Upper lobe of left lung (tissue), 6 donors: ENCODE measurements at regions not wholly inside any gene's neighbourhood (a gene's known extent, or its start where the extent isn't known, plus 50 kb on each side); places are given as distances from the start of the nearest gene placed in this dataset.
"Not testable (repeated sequence)": the region's sequence is repeated elsewhere in the genome, so short reads cannot be mapped to it uniquely, and the experiment has no call there.

Source experiments
- ATAC-seq, 2 donors: fragments of 200-7000 bp; cut with Tn5 transposase; one replicate each; pipeline ENCODE4 v1.9.1; 2022; ENCODE audit warnings: mild to moderate bottlenecking in 2 of 2, moderate library complexity in 2 of 2; ENCODE audit not compliant: low FRiP score in 2 of 2
- DNase-seq, 2 donors: peaks; one replicate each; pipeline ENCODE4 v3.0.0-alpha.2; 2019 to 2020
- H3K27ac ChIP-seq, 4 donors: fragments of 200-600 bp; sonication (generic); one replicate each; pipeline ENCODE4 v1.5.1; 2016 to 2019
- H3K27me3 ChIP-seq, 4 donors: fragments of 200-600 bp; sonication (generic); one replicate each; pipeline ENCODE4 v1.5.1; 2017 to 2019
- H3K36me3 ChIP-seq, 4 donors: fragments of 200-600 bp; sonication (generic); one replicate each; pipeline ENCODE4 v1.5.1; 2016 to 2019
- H3K4me1 ChIP-seq, 4 donors: fragments of 200-600 bp; sonication (generic); one replicate each; pipeline ENCODE4 v1.5.1; 2018 to 2019
- H3K4me3 ChIP-seq, 4 donors: fragments of 200-600 bp; sonication (generic); one replicate each; pipeline ENCODE4 v1.5.1; 2017 to 2019; ENCODE audit warnings: mild to moderate bottlenecking in 2 of 4, moderate library complexity in 1 of 4
- H3K9me3 ChIP-seq, 4 donors: fragments of 200-600 bp; sonication (generic); one replicate each; pipeline ENCODE4 v1.5.1; 2018 to 2019
- EP300 ChIP-seq, 4 donors: sonication (generic); formaldehyde crosslinking; IDR thresholded peaks; one replicate each; pipeline ENCODE4 v1.5.1; 2017; ENCODE audit warnings: antibody characterized with exemption in 4 of 4, control low read depth in 2 of 4
- POLR2A ChIP-seq, 4 donors: fragments of 450-650 bp; IDR thresholded peaks; one replicate each; pipeline ENCODE4 v1.5.1; 2016 to 2017; ENCODE audit warnings: antibody characterized with exemption in 4 of 4, mild to moderate bottlenecking in 2 of 4
- POLR2AphosphoS5 ChIP-seq, 2 donors: sonication (generic); formaldehyde crosslinking; IDR thresholded peaks; one replicate each; pipeline ENCODE4 v1.5.1; 2017; ENCODE audit warnings: antibody characterized with exemption in 2 of 2
- WGBS, 2 donors: methylation state at CpG; one replicate each; pipeline ENCODE4 v1.1.5; 2017 to 2018; 5-methylcytosine and 5-hydroxymethylcytosine counted together
- TF ChIP-seq, protein P1 (sequence below), 6 experiments: fragments of 450-650 bp in 4 of 6; fragments of 200-600 bp in 2 of 6; sonication (generic) in 2 of 6; IDR thresholded peaks; one replicate each; pipeline ENCODE4 v1.5.1; 2016 to 2019; ENCODE audit warnings: antibody characterized with exemption in 6 of 6
- donor health status: DM: no; HTN: no; CAD: no; lungs with moderate emphysema.
- donor health status: DM: no; HTN: yes; CAD: no; lungs with severe emphysema.

DNA sequence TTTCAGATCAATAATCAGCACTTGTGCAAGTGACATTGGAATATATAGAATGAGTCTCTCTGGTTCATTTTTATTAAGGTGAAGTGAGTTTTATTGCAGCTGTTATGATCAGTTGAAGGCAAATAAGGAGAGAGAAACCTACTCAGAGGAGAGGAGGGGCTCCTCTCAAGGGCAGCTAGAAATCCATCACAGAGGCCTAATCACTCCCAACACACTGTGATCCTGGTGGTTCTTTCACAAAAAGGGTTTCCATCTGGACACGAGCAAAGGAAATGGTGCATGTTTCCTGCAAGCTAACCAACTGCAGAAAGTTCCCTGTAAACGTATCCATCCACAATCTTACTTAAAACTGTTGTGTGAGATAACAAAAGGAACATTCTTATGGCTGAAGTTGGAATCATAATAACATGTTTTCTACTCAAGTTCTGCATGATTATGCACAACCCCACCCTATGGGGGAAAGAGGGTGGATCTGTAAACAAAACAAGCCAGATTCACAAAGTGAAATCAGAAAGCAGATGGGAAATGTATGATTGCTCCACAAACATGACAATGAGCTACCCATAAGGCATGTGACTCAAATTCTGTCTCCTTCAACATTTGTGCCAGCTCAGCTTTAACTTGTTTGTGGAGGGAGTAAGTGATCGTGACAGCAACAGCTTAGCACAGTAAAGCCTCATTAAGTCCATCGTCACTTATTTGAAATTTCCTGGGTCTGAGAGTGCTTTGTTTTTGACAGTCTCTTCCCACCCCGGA is 141.2 kb upstream of the ST6GALNAC5 start:
- no peak overlapping the region for H3K4me3 ChIP-seq
- H3K9me3 ChIP-seq = no peaks in the 10 kb centered on the region
- H3K27me3 ChIP-seq = no peaks in the 10 kb centered on the region
- H3K27ac ChIP-seq = no peak overlapping the region
- no peaks in the 10 kb centered on the region for H3K4me1 ChIP-seq
- no peak for TF ChIP-seq POLR2AphosphoS5 (IDR thresholded peaks at IDR 0.05)
- TF ChIP-seq POLR2A (IDR thresholded peaks at IDR 0.05) = no peak
- TF ChIP-seq, protein P1, sequence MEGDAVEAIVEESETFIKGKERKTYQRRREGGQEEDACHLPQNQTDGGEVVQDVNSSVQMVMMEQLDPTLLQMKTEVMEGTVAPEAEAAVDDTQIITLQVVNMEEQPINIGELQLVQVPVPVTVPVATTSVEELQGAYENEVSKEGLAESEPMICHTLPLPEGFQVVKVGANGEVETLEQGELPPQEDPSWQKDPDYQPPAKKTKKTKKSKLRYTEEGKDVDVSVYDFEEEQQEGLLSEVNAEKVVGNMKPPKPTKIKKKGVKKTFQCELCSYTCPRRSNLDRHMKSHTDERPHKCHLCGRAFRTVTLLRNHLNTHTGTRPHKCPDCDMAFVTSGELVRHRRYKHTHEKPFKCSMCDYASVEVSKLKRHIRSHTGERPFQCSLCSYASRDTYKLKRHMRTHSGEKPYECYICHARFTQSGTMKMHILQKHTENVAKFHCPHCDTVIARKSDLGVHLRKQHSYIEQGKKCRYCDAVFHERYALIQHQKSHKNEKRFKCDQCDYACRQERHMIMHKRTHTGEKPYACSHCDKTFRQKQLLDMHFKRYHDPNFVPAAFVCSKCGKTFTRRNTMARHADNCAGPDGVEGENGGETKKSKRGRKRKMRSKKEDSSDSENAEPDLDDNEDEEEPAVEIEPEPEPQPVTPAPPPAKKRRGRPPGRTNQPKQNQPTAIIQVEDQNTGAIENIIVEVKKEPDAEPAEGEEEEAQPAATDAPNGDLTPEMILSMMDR (IDR thresholded peaks at IDR 0.05) = no peak
- TF ChIP-seq EP300 (IDR thresholded peaks at IDR 0.05) = no peak
- WGBS, 2 donors = 60 to 65% methylated on average over 5 of the region's 5 CpGs
- ATAC-seq (no peak), DNase-seq (no peak)
- no peaks in the 10 kb centered on the region for H3K36me3 ChIP-seq

DNA sequence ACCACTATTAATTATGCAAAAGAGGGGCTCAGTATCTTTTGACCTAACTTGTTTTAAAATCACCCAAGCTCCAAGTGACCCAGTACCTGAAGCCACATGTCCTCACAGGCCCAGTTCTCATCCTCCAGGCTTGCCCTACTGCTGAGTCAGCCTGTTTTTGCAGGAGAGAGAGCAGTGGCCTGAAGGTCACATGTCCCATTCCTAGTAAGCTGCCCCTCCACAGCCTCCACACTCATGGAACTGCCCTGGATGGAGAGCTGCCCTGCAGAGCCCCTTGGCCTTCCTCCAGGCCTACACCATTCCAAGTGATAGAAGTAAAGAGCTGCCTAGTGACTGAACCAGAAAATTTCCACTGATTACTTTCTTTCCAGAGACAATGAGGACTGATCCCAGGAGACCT is 139.8 kb upstream of the ST6GALNAC5 start:
- DNase-seq (no peak), ATAC-seq (no peak)
- Histone ChIP-seq H3K36me3 (no peaks in the 10 kb centered on the region), H3K4me3 (no peak overlapping the region), H3K9me3 (no peaks in the 10 kb centered on the region), H3K27me3 (no peaks in the 10 kb centered on the region), H3K4me1 (no peaks in the 10 kb centered on the region), H3K27ac (no peak overlapping the region)
- TF ChIP-seq POLR2A (IDR thresholded peaks at IDR 0.05) (no peak), POLR2AphosphoS5 (IDR thresholded peaks at IDR 0.05) (no peak), EP300 (IDR thresholded peaks at IDR 0.05) (no peak)
- TF ChIP-seq, protein P1 (IDR thresholded peaks at IDR 0.05) = no peak

DNA sequence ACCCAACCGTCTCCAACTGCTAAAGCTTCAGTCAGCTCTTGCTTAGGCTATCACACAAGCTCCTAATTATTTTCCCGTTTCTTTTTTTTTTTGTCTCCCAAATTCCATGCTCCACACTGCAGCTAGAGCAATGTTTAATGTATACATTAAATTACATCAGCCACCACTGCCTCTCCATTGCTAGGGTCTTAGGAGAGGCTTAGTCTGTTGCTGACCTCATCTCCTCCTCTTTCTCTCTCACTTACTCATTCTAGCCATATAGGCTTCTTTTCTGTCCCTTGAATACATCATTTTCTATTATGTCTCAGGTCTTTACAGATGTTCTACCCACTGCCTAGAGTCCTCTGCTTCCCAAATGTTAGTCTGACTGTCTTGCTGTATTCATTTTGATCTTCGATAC is 138.1 kb upstream of the ST6GALNAC5 start:
- Histone ChIP-seq H3K27ac (no peak overlapping the region), H3K9me3 (no peaks in the 10 kb centered on the region), H3K27me3 (no peaks in the 10 kb centered on the region), H3K4me1 (no peaks in the 10 kb centered on the region), H3K36me3 (no peaks in the 10 kb centered on the region), H3K4me3 (no peak overlapping the region)
- no peak for DNase-seq
- TF ChIP-seq POLR2A (IDR thresholded peaks at IDR 0.05) (no peak), POLR2AphosphoS5 (IDR thresholded peaks at IDR 0.05) (no peak), EP300 (IDR thresholded peaks at IDR 0.05) (no peak)
- TF ChIP-seq, protein P1 (IDR thresholded peaks at IDR 0.05) = no peak
- no peak for ATAC-seq
- 93 to 97% methylated on average over 3 of the region's 3 CpGs for WGBS, 2 donors

DNA sequence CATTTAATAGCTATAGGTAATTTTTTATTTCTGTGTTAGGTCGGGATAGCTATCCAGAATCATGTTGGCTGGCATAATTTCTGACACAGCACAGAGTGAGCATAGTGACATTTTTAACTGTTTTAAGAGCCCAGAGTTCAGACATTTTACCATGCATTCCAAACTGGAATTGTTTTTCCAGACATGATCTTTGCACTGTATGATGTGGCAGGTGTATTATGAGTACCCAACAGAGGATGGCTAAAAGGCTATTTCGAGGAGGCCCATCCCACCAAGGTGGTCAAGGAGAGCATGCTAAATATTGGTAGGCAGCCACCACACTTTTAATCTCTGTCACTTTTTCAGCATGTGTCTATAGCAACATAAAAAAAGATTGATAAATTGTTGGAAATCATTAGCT is 137.3 kb upstream of the ST6GALNAC5 start:
- Histone ChIP-seq H3K4me1 (no peaks in the 10 kb centered on the region), H3K27me3 (no peaks in the 10 kb centered on the region), H3K27ac (no peak overlapping the region), H3K36me3 (no peaks in the 10 kb centered on the region), H3K9me3 (peaks cover 0 to 4% (median 0%) of the 10 kb centered on the region in 4 donors), H3K4me3 (no peak overlapping the region)
- DNase-seq (no peak), ATAC-seq (no peak)
- TF ChIP-seq EP300 (IDR thresholded peaks at IDR 0.05) = no peak
- TF ChIP-seq POLR2A (IDR thresholded peaks at IDR 0.05) = no peak
- no peak for TF ChIP-seq POLR2AphosphoS5 (IDR thresholded peaks at IDR 0.05)
- TF ChIP-seq, protein P1 (IDR thresholded peaks at IDR 0.05) = no peak
- 72 to 85% methylated on average over 2 of the region's 2 CpGs for WGBS, 2 donors

DNA sequence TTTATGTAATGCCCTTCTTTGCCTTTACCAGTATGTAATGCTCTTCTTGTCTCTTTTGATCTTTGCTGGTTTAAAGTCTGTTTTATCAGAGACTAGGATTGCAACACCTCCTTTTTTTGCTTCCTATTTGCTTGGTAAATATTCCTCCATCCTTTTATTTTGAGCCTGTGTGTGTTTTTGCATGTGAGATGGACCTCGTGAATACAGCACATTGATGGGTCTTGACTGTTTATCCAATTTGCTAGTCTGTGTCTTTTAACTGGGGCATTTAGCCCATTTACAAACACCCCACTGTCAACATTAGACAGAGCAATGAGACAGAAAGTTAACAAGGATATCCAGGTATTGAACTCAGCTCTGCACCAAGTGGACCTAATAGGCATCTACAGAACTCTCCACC is 128.9 kb upstream of the ST6GALNAC5 start:
- H3K27me3 ChIP-seq, ATAC-seq, H3K4me3 ChIP-seq, H3K27ac ChIP-seq, DNase-seq, H3K4me1 ChIP-seq, H3K36me3 ChIP-seq, H3K9me3 ChIP-seq: not testable (repeated sequence)
- WGBS, 2 donors = 70% methylated on average over 1 of the region's 1 CpG

DNA sequence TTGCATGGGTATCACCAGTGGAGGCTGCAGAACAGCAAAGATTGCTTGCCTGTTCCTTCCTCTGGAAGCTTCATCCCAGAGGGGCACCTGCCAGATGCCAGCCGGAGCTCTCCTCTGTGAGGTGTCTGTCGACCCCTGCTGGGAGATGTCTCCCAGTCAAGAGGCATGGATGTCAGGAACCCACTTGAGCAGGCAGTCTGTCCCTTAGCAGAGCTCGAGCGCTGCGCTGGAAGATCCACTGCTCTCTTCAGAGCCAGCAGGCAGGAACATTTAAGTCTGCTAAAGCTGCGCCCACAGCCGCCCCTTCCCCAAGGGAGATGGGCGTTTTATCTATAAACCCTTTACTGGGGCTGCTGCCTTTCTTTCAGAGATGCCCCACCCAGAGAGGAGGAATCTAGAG is 126.3 kb upstream of the ST6GALNAC5 start:
- WGBS, 2 donors = 83 to 95% methylated on average over 6 to 8 of the region's 8 CpGs

More for the DNA sequence above, 126.3 kb upstream of the ST6GALNAC5 start:
- not testable (repeated sequence) for H3K27me3 ChIP-seq, H3K4me1 ChIP-seq, ATAC-seq, H3K4me3 ChIP-seq, H3K36me3 ChIP-seq, DNase-seq, H3K27ac ChIP-seq
- peaks cover 3 to 11% (median 5%) of the 10 kb centered on the region in 4 donors for H3K9me3 ChIP-seq
